AG09319 (cell line): ENCODE measurements at regions not wholly inside any gene's neighbourhood (a gene's known extent, or its start where the extent isn't known, plus 50 kb on each side); places are given as distances from the start of the nearest gene placed in this dataset.

Source experiments
- DNase-seq: peaks from one replicate; pipeline ENCODE4 v3.0.0-alpha.2; 2010; ENCODE audit warnings: low read depth; ENCODE audit errors: extremely low read depth
- CTCF ChIP-seq: IDR thresholded peaks from 2 replicates; pipeline ENCODE4 v1.5.1; 2011; ENCODE audit warnings: low read depth, mild to moderate bottlenecking, inconsistent platforms, low read length, moderate library complexity

- DNase-seq = no peak
- no peak for TF ChIP-seq CTCF
Measured at GRCh38 chr2:236335696-236336574, 71.7 kb upstream of the ASB18 start.

- TF ChIP-seq CTCF = no peak
- DNase-seq = no peak
Measured at GRCh38 chr2:236336575-236337464, 72.6 kb upstream of the ASB18 start.

GRCh38 chr2:236337465-236338325 is 73.5 kb upstream of the ASB18 start:
- DNase-seq = no peak
- TF ChIP-seq CTCF = no peak

- no peak for TF ChIP-seq CTCF
- no peak for DNase-seq
Measured at GRCh38 chr2:236338495-236339184, 74.4 kb upstream of the ASB18 start.

GRCh38 chr2:236340251-236340650 is 76.0 kb upstream of the ASB18 start:
- no peak for DNase-seq
- TF ChIP-seq CTCF = no peak

GRCh38 chr2:236341067-236341466 is 76.9 kb upstream of the ASB18 start:
- no peak for DNase-seq
- no peak for TF ChIP-seq CTCF
